ENCODE measurements at regions not wholly inside any gene's neighbourhood (a gene's known extent, or its start where the extent isn't known, plus 50 kb on each side); places are given as distances from the start of the nearest gene placed in this dataset.

DNA sequence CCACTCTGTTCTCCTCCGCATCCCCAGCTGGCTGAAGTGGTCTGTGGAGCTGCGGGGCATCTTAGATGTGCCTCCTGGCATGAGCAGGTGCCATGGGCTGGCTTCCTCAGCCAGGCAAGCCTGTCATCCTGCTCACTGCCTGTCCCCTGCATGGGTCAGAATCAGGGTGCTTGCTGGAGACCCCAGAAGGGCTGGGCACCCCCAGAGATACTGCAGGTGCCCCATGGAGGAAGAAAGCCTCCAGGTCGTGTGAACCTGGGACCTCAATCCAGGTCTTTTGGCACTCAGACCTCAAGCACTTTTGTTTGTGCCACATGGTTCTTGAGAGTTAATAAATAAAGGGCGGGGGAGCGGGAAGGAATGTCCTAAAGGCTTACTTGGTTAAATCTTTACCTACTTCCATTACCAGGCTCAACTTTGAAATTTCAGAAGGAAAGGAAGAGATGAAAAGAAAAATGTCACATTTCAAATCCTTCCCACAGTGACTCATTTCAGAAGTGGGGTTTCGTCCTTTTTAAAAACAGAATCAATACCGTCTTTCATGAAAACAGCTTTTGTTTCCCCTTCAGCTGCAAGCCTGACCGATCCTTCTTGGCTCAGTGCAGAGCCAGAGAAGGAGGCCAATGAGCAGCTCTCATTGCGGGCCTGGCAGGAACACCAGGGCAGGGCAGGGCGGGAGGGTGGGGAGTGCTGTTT, 69.9 kb downstream of the RHOB start:
- Histone ChIP-seq H3K4ac (replicated peaks; ENCODE audit: insufficient read length, low read depth, low read length) (no peak overlapping the region), H3K27ac (ENCODE audit: low read depth, low read length) (no peak overlapping the region), H3K23ac (ENCODE audit: insufficient read length) (no peak overlapping the region), H3K9ac (replicated peaks in 1 of 4; ENCODE audit: extremely low read depth in 1 of 4, low read depth in 3 of 4, low read length in 3 of 4) (no peak overlapping the region), H3K4me2 (ENCODE audit: insufficient read depth in 1 of 2, low read depth in 2 of 2, low read length in 2 of 2) (no peak overlapping the region), H3K23me2 (ENCODE audit: low read depth, low read length) (0 out of 2 replicates have a peak, but pooled peaks cover 2% of the 10 kb centered on the region), H2BK120ac (replicated peaks; ENCODE audit: low read depth, low read length) (no peak overlapping the region), H2BK20ac (ENCODE audit: low read length) (no peak overlapping the region), H3K36me3 (ENCODE audit: control insufficient read depth in 2 of 4, insufficient read depth in 4 of 4, low read length in 3 of 4) (no peaks in the 10 kb centered on the region), H2AFZ (ENCODE audit: low read length) (no peak overlapping the region), H4K5ac (ENCODE audit: insufficient read length, low read depth, low read length) (no peak overlapping the region), H3K79me1 (ENCODE audit: low read depth, low read length) (no peaks in the 10 kb centered on the region), H3K9me3 (ENCODE audit: insufficient read depth in 2 of 2, low read depth in 1 of 2, low read length in 1 of 2) (no peaks in the 10 kb centered on the region), H4K91ac (replicated peaks; ENCODE audit: insufficient read length, low read length) (no peak overlapping the region), H2AK5ac (ENCODE audit: low read depth, low read length) (no peak overlapping the region), H3K18ac (ENCODE audit: extremely low read depth, low read length) (no peak overlapping the region; the same call in 1 of the 2 replicates), H3K14ac (ENCODE audit: insufficient read length) (no peak overlapping the region), H3K56ac (replicated peaks; ENCODE audit: insufficient read length, low read depth, low read length) (no peak overlapping the region), H4K20me1 (replicated peaks in 1 of 2; ENCODE audit: control insufficient read depth in 1 of 2, insufficient read depth in 2 of 2, low read length in 2 of 2) (no peaks in the 10 kb centered on the region), H2BK15ac (ENCODE audit: low read length) (no peak overlapping the region), H3K4me1 (replicated peaks in 1 of 4; ENCODE audit: control insufficient read depth in 3 of 4, insufficient read depth in 4 of 4, low read length in 3 of 4) (peaks cover 0 to 1% (median 0%) of the 10 kb centered on the region in 4 experiments; a peak in 1 of 7 replicates), H3K79me2 (ENCODE audit: control insufficient read depth in 1 of 2, insufficient read depth in 2 of 2, low read length in 2 of 2) (no peaks in the 10 kb centered on the region), H2BK5ac (ENCODE audit: low read depth, low read length) (no peak overlapping the region), H2BK12ac (ENCODE audit: low read depth, low read length) (no peak overlapping the region), H3K4me3 (ENCODE audit: extremely low read depth in 1 of 4, insufficient read depth in 2 of 4, low read depth in 3 of 4, low read length in 4 of 4) (no peak overlapping the region), H4K8ac (ENCODE audit: extremely low read depth, insufficient read depth, low read length) (no peak overlapping the region), H3K27me3 (replicated peaks in 1 of 4; ENCODE audit: control insufficient read depth in 3 of 4, extremely low read depth in 1 of 4, insufficient read depth in 3 of 4, low read length in 3 of 4) (no peaks in the 10 kb centered on the region)
- DNase-seq (ENCODE audit: low read depth in 1 of 2, low spot score in 2 of 2): no peak
- ChIA-PET CTCF (ENCODE audit: partially characterized antibody) (interaction anchor here (1.3 to 1.5 kb wide), 2 partner anchors 46 to 117 kb away, joined by 3 to 4 read pairs; no protein-coding TSS in a partner anchor), POLR2A (ENCODE audit: partially characterized antibody) (interaction anchor here (1.3 kb wide), 1 partner anchor 17 kb away, joined by 4 read pairs; no protein-coding TSS in a partner anchor)
- FAIRE-seq: no peak
- 83% methylated on average over 9 of the region's 10 CpGs; no CpG with 5 or more reads in 1 of the 2 experiments for WGBS, 2 experiments (ENCODE audit: extremely low coverage in 1 of 2, insufficient coverage in 1 of 2, insufficient read length in 1 of 2, insufficient replicate concordance in 2 of 2, low coverage in 1 of 2, low lambda C conversion rate in 2 of 2, missing lambda C conversion rate in 1 of 2)
- TF ChIP-seq CHD2 (IDR thresholded peaks at IDR 0.05; ENCODE audit: low read length): no peak
- no peak for TF ChIP-seq POU5F1 (IDR thresholded peaks at IDR 0.05; ENCODE audit: low read depth, low read length)
- no peak for TF ChIP-seq JUND (IDR thresholded peaks at IDR 0.05; ENCODE audit: low read length)
- TF ChIP-seq JUN (IDR thresholded peaks at IDR 0.05; ENCODE audit: low read depth, low read length): no peak
- no peak for TF ChIP-seq YY1 (IDR thresholded peaks at IDR 0.05; ENCODE audit: low read depth, low read length)
- no peak for TF ChIP-seq SIX5 (IDR thresholded peaks at IDR 0.05; ENCODE audit: low read depth, low read length)
- TF ChIP-seq RAD21 (IDR thresholded peaks at IDR 0.05 in 1 of 2, conservative IDR thresholded peaks at IDR 0.05 in 1 of 2; ENCODE audit: low read depth in 2 of 2, low read length in 2 of 2): no peak
- no peak for TF ChIP-seq SAP30 (IDR thresholded peaks at IDR 0.05; ENCODE audit: insufficient read depth, insufficient replicate concordance, low read length)
- no peak for TF ChIP-seq MAX (IDR thresholded peaks at IDR 0.05)
- TF ChIP-seq POLR2AphosphoS5 (IDR thresholded peaks at IDR 0.05; ENCODE audit: low read depth, low read length): no peak
- TF ChIP-seq USF2 (IDR thresholded peaks at IDR 0.05; ENCODE audit: low read length): no peak
- no peak for TF ChIP-seq POLR2A (IDR thresholded peaks at IDR 0.05; ENCODE audit: control extremely low read depth in 1 of 2, low read depth in 2 of 2, low read length in 2 of 2)
